Gastroesophageal sphincter (tissue), 3 donors: ENCODE measurements at regions not wholly inside any gene's neighbourhood (a gene's known extent, or its start where the extent isn't known, plus 50 kb on each side); places are given as distances from the start of the nearest gene placed in this dataset.

Experiments
- POLR2A ChIP-seq, 2 donors: fragments of 450-650 bp; IDR thresholded peaks; one replicate each; pipeline ENCODE4 v1.6.1; 2017; ENCODE audit warnings: antibody characterized with exemption in 2 of 2, mild to moderate bottlenecking in 2 of 2, moderate library complexity in 1 of 2
- POLR2AphosphoS5 ChIP-seq: sonication (generic); formaldehyde crosslinking; IDR thresholded peaks from one replicate; pipeline ENCODE4 v1.6.1; 2017; ENCODE audit warnings: antibody characterized with exemption
- TF ChIP-seq, protein P1 (sequence below), 4 experiments: fragments of 200-600 bp in 2 of 4; fragments of 450-650 bp in 2 of 4; sonication (generic) in 1 of 4; IDR thresholded peaks; one replicate each; pipeline ENCODE4 v1.5.1; 2017 to 2019; ENCODE audit warnings: antibody characterized with exemption in 4 of 4, mild to moderate bottlenecking in 2 of 4, moderate library complexity in 2 of 4

DNA sequence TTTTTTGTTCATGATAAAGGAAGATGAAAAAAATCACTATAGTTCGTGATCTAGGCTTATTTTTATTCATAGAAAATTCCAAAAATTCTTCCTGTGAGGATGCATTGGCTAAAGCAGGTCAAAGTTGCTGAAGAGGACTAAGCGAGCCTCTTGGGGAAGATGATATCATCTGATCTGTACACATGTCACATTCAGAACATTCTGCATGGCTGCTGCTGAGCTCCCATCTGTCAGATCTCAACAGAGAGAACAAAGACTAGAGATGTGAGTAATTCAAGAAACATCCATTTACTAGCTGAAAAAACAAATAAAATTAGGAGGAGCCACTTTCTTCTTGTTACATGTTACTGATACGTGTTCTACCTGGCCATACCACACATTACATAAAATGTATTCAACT is 518.6 kb upstream of the FSIP2 start:
- TF ChIP-seq POLR2A (IDR thresholded peaks at IDR 0.05) (no peak), POLR2AphosphoS5 (no peak)
- TF ChIP-seq, protein P1, sequence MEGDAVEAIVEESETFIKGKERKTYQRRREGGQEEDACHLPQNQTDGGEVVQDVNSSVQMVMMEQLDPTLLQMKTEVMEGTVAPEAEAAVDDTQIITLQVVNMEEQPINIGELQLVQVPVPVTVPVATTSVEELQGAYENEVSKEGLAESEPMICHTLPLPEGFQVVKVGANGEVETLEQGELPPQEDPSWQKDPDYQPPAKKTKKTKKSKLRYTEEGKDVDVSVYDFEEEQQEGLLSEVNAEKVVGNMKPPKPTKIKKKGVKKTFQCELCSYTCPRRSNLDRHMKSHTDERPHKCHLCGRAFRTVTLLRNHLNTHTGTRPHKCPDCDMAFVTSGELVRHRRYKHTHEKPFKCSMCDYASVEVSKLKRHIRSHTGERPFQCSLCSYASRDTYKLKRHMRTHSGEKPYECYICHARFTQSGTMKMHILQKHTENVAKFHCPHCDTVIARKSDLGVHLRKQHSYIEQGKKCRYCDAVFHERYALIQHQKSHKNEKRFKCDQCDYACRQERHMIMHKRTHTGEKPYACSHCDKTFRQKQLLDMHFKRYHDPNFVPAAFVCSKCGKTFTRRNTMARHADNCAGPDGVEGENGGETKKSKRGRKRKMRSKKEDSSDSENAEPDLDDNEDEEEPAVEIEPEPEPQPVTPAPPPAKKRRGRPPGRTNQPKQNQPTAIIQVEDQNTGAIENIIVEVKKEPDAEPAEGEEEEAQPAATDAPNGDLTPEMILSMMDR (IDR thresholded peaks at IDR 0.05): no peak
